ENCODE measurements at regions not wholly inside any gene's neighbourhood (a gene's known extent, or its start where the extent isn't known, plus 50 kb on each side); places are given as distances from the start of the nearest gene placed in this dataset.

DNA sequence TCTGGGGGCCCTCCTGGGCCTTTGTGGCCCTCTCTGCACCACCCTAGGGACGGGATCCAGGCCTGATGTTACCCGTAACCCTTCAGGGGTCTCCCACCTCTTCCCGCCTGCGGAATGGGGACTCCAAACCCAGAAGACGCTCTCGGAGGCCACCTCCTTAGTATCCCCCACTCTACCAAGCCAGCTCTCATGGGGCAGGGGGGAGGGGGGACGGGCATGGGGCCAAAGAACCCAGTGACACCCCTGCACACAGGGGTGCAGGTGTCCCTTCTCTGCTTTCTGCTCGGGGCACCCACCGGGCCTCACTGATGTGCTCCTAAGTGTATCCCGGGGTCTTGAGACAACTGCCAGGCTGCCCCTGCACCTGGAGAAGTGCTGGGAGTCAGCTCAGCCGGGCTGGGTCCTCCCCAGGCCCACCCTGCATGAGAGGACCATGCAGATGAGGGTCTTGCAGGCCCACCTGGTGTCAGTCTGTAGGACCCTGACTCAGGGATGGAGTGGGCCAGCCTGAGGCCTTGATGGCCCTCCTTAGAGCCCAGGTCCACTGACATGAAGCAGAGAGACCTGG, 176.9 kb downstream of the IGLL1 start:
- TF ChIP-seq, protein P1, sequence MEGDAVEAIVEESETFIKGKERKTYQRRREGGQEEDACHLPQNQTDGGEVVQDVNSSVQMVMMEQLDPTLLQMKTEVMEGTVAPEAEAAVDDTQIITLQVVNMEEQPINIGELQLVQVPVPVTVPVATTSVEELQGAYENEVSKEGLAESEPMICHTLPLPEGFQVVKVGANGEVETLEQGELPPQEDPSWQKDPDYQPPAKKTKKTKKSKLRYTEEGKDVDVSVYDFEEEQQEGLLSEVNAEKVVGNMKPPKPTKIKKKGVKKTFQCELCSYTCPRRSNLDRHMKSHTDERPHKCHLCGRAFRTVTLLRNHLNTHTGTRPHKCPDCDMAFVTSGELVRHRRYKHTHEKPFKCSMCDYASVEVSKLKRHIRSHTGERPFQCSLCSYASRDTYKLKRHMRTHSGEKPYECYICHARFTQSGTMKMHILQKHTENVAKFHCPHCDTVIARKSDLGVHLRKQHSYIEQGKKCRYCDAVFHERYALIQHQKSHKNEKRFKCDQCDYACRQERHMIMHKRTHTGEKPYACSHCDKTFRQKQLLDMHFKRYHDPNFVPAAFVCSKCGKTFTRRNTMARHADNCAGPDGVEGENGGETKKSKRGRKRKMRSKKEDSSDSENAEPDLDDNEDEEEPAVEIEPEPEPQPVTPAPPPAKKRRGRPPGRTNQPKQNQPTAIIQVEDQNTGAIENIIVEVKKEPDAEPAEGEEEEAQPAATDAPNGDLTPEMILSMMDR (IDR thresholded peaks at IDR 0.05): no peak
- TF ChIP-seq POLR2A (IDR thresholded peaks at IDR 0.05): no peak
- TF ChIP-seq EP300 (IDR thresholded peaks at IDR 0.05): no peak

All from stomach (tissue), 4 donors.